GM12878 (cell line): ENCODE measurements at regions not wholly inside any gene's neighbourhood (a gene's known extent, or its start where the extent isn't known, plus 50 kb on each side); places are given as distances from the start of the nearest gene placed in this dataset.

Experiments used
- CEBPB ChIP-seq, 2 experiments: fragments of 150-350 bp in 1 of 2; IDR thresholded peaks; 2 replicates each; pipeline ENCODE4 v1.6.1; 2012 to 2014; ENCODE audit warnings: low read depth in 2 of 2, low read length in 2 of 2, borderline replicate concordance in 1 of 2, inconsistent platforms in 1 of 2
- CTCF ChIP-seq, 3 experiments: IDR thresholded peaks in 2 of 3; conservative IDR thresholded peaks in 1 of 3; 2 replicates each; pipeline ENCODE4 v1.5.1; 2011; ENCODE audit warnings: low read depth in 3 of 3, low read length in 3 of 3, mild to moderate bottlenecking in 3 of 3, control low read depth in 2 of 3, moderate library complexity in 2 of 3, inconsistent platforms in 1 of 3, mixed read lengths in 1 of 3; ENCODE audit not compliant: control insufficient read depth in 2 of 3, insufficient read depth in 1 of 3; ENCODE audit errors: extremely low read depth in 1 of 3
- E2F4 ChIP-seq: IDR thresholded peaks from 2 replicates; pipeline ENCODE4 v1.6.1; 2012; ENCODE audit warnings: low read depth, low read length, improper control_type of control experiment
- EP300 ChIP-seq, 2 experiments: fragments of 150-350 bp in 1 of 2; IDR thresholded peaks; 2 replicates each; pipeline ENCODE4 v1.6.1; 2011 to 2012; ENCODE audit warnings: low read depth in 2 of 2, low read length in 2 of 2, borderline replicate concordance in 1 of 2, improper control_type of control experiment in 1 of 2, inconsistent platforms in 1 of 2; ENCODE audit not compliant: control insufficient read depth in 1 of 2
- KLF5 ChIP-seq: fragments of 450-650 bp; IDR thresholded peaks from 2 replicates; pipeline ENCODE4 v1.6.1; 2014; ENCODE audit warnings: mild to moderate bottlenecking; ENCODE audit not compliant: partially characterized antibody
- POLR2A ChIP-seq: IDR thresholded peaks from 2 replicates; pipeline ENCODE4 v1.6.1; 2011; ENCODE audit warnings: low read depth, mild to moderate bottlenecking, low read length
- SMC3 ChIP-seq: IDR thresholded peaks from 2 replicates; pipeline ENCODE4 v1.6.1; 2011; ENCODE audit warnings: low read length, improper control_type of control experiment, borderline replicate concordance
- TAF1 ChIP-seq: IDR thresholded peaks from 2 replicates; pipeline ENCODE4 v1.6.1; 2011; ENCODE audit warnings: mild to moderate bottlenecking, low read depth, low read length, borderline replicate concordance
- TF ChIP-seq, protein P1 (sequence below): IDR thresholded peaks from 2 replicates; pipeline ENCODE4 v1.6.1; 2012; ENCODE audit warnings: mild to moderate bottlenecking, low read depth, low read length
- TF ChIP-seq, protein P2 (sequence below): fragments of 450-650 bp; IDR thresholded peaks from 2 replicates; pipeline ENCODE4 v1.6.1; 2017; ENCODE audit warnings: antibody characterized with exemption, mild to moderate bottlenecking, moderate library complexity

- TF ChIP-seq EP300 (IDR thresholded peaks at IDR 0.05; ENCODE audit: borderline replicate concordance in 1 of 2, control insufficient read depth in 1 of 2, low read depth in 2 of 2, low read length in 2 of 2) (no peak), CTCF (IDR thresholded peaks at IDR 0.05 in 2 of 3, conservative IDR thresholded peaks at IDR 0.05 in 1 of 3; ENCODE audit: control insufficient read depth in 2 of 3, extremely low read depth in 1 of 3, insufficient read depth in 1 of 3, low read depth in 3 of 3, low read length in 3 of 3) (no peak), POLR2A (no peak), KLF5 (no peak), TAF1 (no peak), SMC3 (no peak), CEBPB (IDR thresholded peaks at IDR 0.05; ENCODE audit: borderline replicate concordance in 1 of 2, low read depth in 2 of 2, low read length in 2 of 2) (no peak), E2F4 (no peak)
- TF ChIP-seq, protein P1, sequence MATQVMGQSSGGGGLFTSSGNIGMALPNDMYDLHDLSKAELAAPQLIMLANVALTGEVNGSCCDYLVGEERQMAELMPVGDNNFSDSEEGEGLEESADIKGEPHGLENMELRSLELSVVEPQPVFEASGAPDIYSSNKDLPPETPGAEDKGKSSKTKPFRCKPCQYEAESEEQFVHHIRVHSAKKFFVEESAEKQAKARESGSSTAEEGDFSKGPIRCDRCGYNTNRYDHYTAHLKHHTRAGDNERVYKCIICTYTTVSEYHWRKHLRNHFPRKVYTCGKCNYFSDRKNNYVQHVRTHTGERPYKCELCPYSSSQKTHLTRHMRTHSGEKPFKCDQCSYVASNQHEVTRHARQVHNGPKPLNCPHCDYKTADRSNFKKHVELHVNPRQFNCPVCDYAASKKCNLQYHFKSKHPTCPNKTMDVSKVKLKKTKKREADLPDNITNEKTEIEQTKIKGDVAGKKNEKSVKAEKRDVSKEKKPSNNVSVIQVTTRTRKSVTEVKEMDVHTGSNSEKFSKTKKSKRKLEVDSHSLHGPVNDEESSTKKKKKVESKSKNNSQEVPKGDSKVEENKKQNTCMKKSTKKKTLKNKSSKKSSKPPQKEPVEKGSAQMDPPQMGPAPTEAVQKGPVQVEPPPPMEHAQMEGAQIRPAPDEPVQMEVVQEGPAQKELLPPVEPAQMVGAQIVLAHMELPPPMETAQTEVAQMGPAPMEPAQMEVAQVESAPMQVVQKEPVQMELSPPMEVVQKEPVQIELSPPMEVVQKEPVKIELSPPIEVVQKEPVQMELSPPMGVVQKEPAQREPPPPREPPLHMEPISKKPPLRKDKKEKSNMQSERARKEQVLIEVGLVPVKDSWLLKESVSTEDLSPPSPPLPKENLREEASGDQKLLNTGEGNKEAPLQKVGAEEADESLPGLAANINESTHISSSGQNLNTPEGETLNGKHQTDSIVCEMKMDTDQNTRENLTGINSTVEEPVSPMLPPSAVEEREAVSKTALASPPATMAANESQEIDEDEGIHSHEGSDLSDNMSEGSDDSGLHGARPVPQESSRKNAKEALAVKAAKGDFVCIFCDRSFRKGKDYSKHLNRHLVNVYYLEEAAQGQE, result no peak
- TF ChIP-seq, protein P2, sequence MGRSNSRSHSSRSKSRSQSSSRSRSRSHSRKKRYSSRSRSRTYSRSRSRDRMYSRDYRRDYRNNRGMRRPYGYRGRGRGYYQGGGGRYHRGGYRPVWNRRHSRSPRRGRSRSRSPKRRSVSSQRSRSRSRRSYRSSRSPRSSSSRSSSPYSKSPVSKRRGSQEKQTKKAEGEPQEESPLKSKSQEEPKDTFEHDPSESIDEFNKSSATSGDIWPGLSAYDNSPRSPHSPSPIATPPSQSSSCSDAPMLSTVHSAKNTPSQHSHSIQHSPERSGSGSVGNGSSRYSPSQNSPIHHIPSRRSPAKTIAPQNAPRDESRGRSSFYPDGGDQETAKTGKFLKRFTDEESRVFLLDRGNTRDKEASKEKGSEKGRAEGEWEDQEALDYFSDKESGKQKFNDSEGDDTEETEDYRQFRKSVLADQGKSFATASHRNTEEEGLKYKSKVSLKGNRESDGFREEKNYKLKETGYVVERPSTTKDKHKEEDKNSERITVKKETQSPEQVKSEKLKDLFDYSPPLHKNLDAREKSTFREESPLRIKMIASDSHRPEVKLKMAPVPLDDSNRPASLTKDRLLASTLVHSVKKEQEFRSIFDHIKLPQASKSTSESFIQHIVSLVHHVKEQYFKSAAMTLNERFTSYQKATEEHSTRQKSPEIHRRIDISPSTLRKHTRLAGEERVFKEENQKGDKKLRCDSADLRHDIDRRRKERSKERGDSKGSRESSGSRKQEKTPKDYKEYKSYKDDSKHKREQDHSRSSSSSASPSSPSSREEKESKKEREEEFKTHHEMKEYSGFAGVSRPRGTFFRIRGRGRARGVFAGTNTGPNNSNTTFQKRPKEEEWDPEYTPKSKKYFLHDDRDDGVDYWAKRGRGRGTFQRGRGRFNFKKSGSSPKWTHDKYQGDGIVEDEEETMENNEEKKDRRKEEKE, result no peak
These were observed 240.9 kb downstream of the GAS1 start for GRCh38 chr9:86706391-86706790.
